HepG2 (cell line): ENCODE measurements at regions not wholly inside any gene's neighbourhood (a gene's known extent, or its start where the extent isn't known, plus 50 kb on each side); places are given as distances from the start of the nearest gene placed in this dataset.
A peak's percentile ranks its signal among the peaks of the same experiment; 100 is the strongest.

Experiments
- ARHGAP35 ChIP-seq: sonication (generic); formaldehyde crosslinking; IDR thresholded peaks from 2 replicates; pipeline ENCODE4 v1.9.0; 2022; ENCODE audit warnings: mild to moderate bottlenecking, inconsistent platforms, moderate library complexity, missing genetic modification reagents, borderline replicate concordance
- HIVEP1 ChIP-seq: sonication (generic); formaldehyde crosslinking; IDR thresholded peaks from 2 replicates; pipeline ENCODE4 v1.4.0; 2020; ENCODE audit warnings: mild to moderate bottlenecking, missing genetic modification reagents
- KDM1A ChIP-seq: IDR thresholded peaks from 2 replicates; pipeline ENCODE4 v1.6.1; 2016; ENCODE audit warnings: missing compliant biosample characterization
- PTBP1 ChIP-seq: fragments of 200-400 bp; formaldehyde crosslinking; IDR thresholded peaks from 2 replicates; pipeline ENCODE4 v1.6.1; 2018; ENCODE audit warnings: low read length, low read depth; ENCODE audit not compliant: poor library complexity, severe bottlenecking
- ZNF30 ChIP-seq: sonication (generic); formaldehyde crosslinking; IDR thresholded peaks from 2 replicates; pipeline ENCODE4 v1.5.0; 2020; ENCODE audit warnings: mild to moderate bottlenecking, missing genetic modification reagents
- ZNF569 ChIP-seq: sonication (generic); formaldehyde crosslinking; IDR thresholded peaks from 2 replicates; pipeline ENCODE4 v1.5.0; 2020; ENCODE audit warnings: mild to moderate bottlenecking, missing genetic modification reagents, moderate library complexity, borderline replicate concordance
- ZNF777 ChIP-seq: sonication (generic); formaldehyde crosslinking; IDR thresholded peaks from 2 replicates; pipeline ENCODE4 v1.4.0; 2020; ENCODE audit warnings: missing genetic modification reagents
- TF ChIP-seq, protein P1 (sequence below): IDR thresholded peaks from 2 replicates; pipeline ENCODE4 v1.6.1; 2016; ENCODE audit warnings: low read depth
- TF ChIP-seq, protein P2 (sequence below): sonication (generic); formaldehyde crosslinking; IDR thresholded peaks from 2 replicates; pipeline ENCODE4 v1.4.0; 2020; ENCODE audit warnings: missing genetic modification reagents
- TF ChIP-seq, protein P3 (sequence below): sonication (generic); formaldehyde crosslinking; IDR thresholded peaks from 2 replicates; pipeline ENCODE4 v1.4.0; 2020; ENCODE audit warnings: missing genetic modification reagents
- TF ChIP-seq, protein P4 (sequence below), 2 experiments: fragments of 450-650 bp in 1 of 2; sonication (generic) in 1 of 2; formaldehyde crosslinking in 1 of 2; IDR thresholded peaks; 2 replicates each; pipeline versions ENCODE4 v1.6.1 to v1.8.0; 2016 to 2022; ENCODE audit warnings: antibody characterized with exemption in 1 of 2, mild to moderate bottlenecking in 1 of 2, missing genetic modification reagents in 1 of 2
- TF ChIP-seq, protein P5 (sequence below): sonication (generic); formaldehyde crosslinking; IDR thresholded peaks from 2 replicates; pipeline ENCODE4 v1.4.0; 2020; ENCODE audit warnings: missing genetic modification reagents

DNA sequence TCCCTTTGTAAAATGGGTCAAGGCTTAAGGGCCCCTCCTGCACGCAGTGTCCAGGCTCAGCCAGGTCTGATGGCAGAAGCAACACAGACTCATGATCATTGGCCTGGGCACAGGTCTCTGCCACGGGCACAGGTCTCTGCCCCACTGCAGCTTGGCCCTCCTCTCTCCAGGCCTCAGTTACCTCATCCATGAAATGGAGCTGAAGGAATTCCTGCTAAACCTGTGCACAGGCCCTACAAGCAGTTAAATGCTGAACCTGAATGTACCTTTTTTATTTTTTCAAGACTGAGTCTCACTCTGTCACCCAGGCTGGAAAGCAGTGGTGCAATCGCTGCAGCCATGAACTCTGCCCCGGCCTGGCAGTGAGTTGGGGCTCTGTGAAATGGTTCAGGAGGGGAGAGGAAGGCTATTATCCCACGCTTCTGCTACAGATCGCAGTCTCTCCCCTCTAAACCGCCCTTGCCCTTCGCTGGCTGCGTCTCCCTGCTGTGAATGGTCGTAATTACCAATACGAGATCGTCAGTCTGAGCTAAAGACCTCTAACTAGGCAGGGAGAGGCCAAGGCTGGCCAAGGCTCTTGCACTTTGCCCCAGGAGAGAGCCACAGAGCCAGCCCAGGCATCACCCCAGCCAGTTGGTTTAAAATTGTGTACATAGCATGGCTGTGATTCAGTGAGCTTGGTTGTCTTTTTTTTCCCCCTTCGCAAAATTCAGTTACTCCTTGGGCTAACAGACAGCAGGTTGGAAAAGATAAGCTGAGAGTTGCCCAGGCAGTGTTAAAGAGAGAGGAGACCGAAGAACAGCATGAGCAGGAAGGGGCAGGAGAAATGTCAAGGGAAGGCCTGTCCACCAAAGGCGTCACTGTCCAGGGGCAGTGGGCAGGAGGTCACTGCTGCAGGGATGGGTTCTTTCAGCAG, 93.0 kb upstream of the KCTD7 start (continued):
- TF ChIP-seq, protein P1, sequence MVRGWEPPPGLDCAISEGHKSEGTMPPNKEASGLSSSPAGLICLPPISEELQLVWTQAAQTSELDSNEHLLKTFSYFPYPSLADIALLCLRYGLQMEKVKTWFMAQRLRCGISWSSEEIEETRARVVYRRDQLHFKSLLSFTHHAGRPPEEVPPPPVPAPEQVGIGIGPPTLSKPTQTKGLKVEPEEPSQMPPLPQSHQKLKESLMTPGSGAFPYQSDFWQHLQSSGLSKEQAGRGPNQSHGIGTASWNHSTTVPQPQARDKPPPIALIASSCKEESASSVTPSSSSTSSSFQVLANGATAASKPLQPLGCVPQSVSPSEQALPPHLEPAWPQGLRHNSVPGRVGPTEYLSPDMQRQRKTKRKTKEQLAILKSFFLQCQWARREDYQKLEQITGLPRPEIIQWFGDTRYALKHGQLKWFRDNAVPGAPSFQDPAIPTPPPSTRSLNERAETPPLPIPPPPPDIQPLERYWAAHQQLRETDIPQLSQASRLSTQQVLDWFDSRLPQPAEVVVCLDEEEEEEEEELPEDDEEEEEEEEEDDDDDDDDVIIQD (CRISPR knock-in tag), result 0 out of 2 replicates have a peak, but pooled peaks have one; percentile 9
- TF ChIP-seq, protein P2, sequence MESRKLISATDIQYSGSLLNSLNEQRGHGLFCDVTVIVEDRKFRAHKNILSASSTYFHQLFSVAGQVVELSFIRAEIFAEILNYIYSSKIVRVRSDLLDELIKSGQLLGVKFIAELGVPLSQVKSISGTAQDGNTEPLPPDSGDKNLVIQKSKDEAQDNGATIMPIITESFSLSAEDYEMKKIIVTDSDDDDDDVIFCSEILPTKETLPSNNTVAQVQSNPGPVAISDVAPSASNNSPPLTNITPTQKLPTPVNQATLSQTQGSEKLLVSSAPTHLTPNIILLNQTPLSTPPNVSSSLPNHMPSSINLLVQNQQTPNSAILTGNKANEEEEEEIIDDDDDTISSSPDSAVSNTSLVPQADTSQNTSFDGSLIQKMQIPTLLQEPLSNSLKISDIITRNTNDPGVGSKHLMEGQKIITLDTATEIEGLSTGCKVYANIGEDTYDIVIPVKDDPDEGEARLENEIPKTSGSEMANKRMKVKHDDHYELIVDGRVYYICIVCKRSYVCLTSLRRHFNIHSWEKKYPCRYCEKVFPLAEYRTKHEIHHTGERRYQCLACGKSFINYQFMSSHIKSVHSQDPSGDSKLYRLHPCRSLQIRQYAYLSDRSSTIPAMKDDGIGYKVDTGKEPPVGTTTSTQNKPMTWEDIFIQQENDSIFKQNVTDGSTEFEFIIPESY, result peak; percentile 47; the same call in 1 of the 2 replicates
- TF ChIP-seq ZNF777 (CRISPR knock-in tag), result no peak
- no peak for TF ChIP-seq PTBP1
- no peak for TF ChIP-seq ZNF569 (CRISPR knock-in tag)
- TF ChIP-seq, protein P3, sequence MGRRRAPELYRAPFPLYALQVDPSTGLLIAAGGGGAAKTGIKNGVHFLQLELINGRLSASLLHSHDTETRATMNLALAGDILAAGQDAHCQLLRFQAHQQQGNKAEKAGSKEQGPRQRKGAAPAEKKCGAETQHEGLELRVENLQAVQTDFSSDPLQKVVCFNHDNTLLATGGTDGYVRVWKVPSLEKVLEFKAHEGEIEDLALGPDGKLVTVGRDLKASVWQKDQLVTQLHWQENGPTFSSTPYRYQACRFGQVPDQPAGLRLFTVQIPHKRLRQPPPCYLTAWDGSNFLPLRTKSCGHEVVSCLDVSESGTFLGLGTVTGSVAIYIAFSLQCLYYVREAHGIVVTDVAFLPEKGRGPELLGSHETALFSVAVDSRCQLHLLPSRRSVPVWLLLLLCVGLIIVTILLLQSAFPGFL (CRISPR knock-in tag), result no peak
- no peak for TF ChIP-seq ZNF30 (CRISPR knock-in tag)
- TF ChIP-seq KDM1A (CRISPR knock-in tag), result peak; percentile 91
- TF ChIP-seq, protein P4, sequence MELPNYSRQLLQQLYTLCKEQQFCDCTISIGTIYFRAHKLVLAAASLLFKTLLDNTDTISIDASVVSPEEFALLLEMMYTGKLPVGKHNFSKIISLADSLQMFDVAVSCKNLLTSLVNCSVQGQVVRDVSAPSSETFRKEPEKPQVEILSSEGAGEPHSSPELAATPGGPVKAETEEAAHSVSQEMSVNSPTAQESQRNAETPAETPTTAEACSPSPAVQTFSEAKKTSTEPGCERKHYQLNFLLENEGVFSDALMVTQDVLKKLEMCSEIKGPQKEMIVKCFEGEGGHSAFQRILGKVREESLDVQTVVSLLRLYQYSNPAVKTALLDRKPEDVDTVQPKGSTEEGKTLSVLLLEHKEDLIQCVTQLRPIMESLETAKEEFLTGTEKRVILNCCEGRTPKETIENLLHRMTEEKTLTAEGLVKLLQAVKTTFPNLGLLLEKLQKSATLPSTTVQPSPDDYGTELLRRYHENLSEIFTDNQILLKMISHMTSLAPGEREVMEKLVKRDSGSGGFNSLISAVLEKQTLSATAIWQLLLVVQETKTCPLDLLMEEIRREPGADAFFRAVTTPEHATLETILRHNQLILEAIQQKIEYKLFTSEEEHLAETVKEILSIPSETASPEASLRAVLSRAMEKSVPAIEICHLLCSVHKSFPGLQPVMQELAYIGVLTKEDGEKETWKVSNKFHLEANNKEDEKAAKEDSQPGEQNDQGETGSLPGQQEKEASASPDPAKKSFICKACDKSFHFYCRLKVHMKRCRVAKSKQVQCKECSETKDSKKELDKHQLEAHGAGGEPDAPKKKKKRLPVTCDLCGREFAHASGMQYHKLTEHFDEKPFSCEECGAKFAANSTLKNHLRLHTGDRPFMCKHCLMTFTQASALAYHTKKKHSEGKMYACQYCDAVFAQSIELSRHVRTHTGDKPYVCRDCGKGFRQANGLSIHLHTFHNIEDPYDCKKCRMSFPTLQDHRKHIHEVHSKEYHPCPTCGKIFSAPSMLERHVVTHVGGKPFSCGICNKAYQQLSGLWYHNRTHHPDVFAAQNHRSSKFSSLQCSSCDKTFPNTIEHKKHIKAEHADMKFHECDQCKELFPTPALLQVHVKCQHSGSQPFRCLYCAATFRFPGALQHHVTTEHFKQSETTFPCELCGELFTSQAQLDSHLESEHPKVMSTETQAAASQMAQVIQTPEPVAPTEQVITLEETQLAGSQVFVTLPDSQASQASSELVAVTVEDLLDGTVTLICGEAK (IDR thresholded peaks at IDR 0.05), result no peak
- TF ChIP-seq, protein P4 (CRISPR knock-in tag; IDR thresholded peaks at IDR 0.05), result no peak
- 0 out of 2 replicates have a peak, but pooled peaks have one; percentile 14 for TF ChIP-seq HIVEP1 (CRISPR knock-in tag)
- TF ChIP-seq, protein P5, sequence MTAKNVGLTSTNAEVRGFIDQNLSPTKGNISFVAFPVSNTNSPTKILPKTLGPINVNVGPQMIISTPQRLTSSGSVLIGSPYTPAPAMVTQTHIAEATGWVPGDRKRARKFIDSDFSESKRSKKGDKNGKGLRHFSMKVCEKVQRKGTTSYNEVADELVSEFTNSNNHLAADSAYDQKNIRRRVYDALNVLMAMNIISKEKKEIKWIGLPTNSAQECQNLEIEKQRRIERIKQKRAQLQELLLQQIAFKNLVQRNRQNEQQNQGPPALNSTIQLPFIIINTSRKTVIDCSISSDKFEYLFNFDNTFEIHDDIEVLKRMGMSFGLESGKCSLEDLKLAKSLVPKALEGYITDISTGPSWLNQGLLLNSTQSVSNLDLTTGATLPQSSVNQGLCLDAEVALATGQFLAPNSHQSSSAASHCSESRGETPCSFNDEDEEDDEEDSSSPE (CRISPR knock-in tag), result no peak
- TF ChIP-seq ARHGAP35 (CRISPR knock-in tag), result no peak
